ENCODE measurements at regions not wholly inside any gene's neighbourhood (a gene's known extent, or its start where the extent isn't known, plus 50 kb on each side); places are given as distances from the start of the nearest gene placed in this dataset.

- no peak for TF ChIP-seq ZBTB7A (IDR thresholded peaks at IDR 0.05; ENCODE audit: low read depth)
- TF ChIP-seq CEBPB (IDR thresholded peaks at IDR 0.05): no peak
- TF ChIP-seq REST (IDR thresholded peaks at IDR 0.05; ENCODE audit: low read depth): no peak
- no peak for TF ChIP-seq YY1 (IDR thresholded peaks at IDR 0.05; ENCODE audit: low read depth)
- no peak for TF ChIP-seq EGR1 (IDR thresholded peaks at IDR 0.05)
- no peak for TF ChIP-seq EP300 (IDR thresholded peaks at IDR 0.05; ENCODE audit: borderline replicate concordance)
- TF ChIP-seq RAD21 (IDR thresholded peaks at IDR 0.05; ENCODE audit: low read depth): no peak
- no peak for TF ChIP-seq CREB1 (IDR thresholded peaks at IDR 0.05; ENCODE audit: low read depth)
- TF ChIP-seq TAF1 (IDR thresholded peaks at IDR 0.05; ENCODE audit: low read depth): no peak
- TF ChIP-seq MAX (IDR thresholded peaks at IDR 0.05): no peak
- TF ChIP-seq TCF12 (IDR thresholded peaks at IDR 0.05; ENCODE audit: low read depth): no peak
Observed at GRCh38 chr6:147821295-147821897, 312.9 kb downstream of the SAMD5 start.

Measured in Ishikawa (cell line).